Progenitor cell of endocrine pancreas (in vitro differentiated cells): ENCODE measurements at regions not wholly inside any gene's neighbourhood (a gene's known extent, or its start where the extent isn't known, plus 50 kb on each side); places are given as distances from the start of the nearest gene placed in this dataset.

Experiments
- DNase-seq: peaks from one replicate; pipeline ENCODE4 v3.0.0; 2021; ENCODE audit warnings: low spot score; ENCODE audit not compliant: unreplicated experiment
- H3K27ac Mint-ChIP-seq: 2 replicates; pipeline ENCODE4 v1.8.0; 2021; ENCODE audit warnings: mild to moderate bottlenecking, moderate library complexity, mixed read lengths
- H3K27me3 Mint-ChIP-seq: 2 replicates; pipeline ENCODE4 v1.8.0; 2021; ENCODE audit warnings: mixed read lengths
- H3K36me3 Mint-ChIP-seq: 2 replicates; pipeline ENCODE4 v1.8.0; 2022; ENCODE audit warnings: mixed read lengths; ENCODE audit not compliant: insufficient read depth
- H3K4me1 Mint-ChIP-seq: 2 replicates; pipeline ENCODE4 v1.8.0; 2021; ENCODE audit warnings: low read depth, mixed read lengths
- H3K4me3 Mint-ChIP-seq: 2 replicates; pipeline ENCODE4 v1.8.0; 2021; ENCODE audit warnings: low read depth, mild to moderate bottlenecking, moderate library complexity, mixed read lengths
- H3K9me3 Mint-ChIP-seq: 2 replicates; pipeline ENCODE4 v1.8.0; 2021; ENCODE audit warnings: low read depth, mixed read lengths
- CTCF ChIP-seq: fragments of 200-600 bp; sonication (generic); IDR thresholded peaks from one replicate; pipeline ENCODE4 v1.5.0; 2021; ENCODE audit warnings: antibody characterized with exemption, mild to moderate bottlenecking; ENCODE audit not compliant: unreplicated experiment

GRCh38 chr6:71720705-71721104, 165.6 kb upstream of the RIMS1 start:
- Mint-ChIP-seq H3K9me3 (no peaks in the 10 kb centered on the region), H3K36me3 (no peaks in the 10 kb centered on the region), H3K4me1 (peaks cover 1% of the 10 kb centered on the region), H3K4me3 (no peak overlapping the region), H3K27me3 (no peaks in the 10 kb centered on the region), H3K27ac (no peak overlapping the region)
- TF ChIP-seq CTCF, result no peak
- DNase-seq, result no peak

GRCh38 chr6:71721642-71722041, 164.7 kb upstream of the RIMS1 start:
- no peak for DNase-seq
- no peaks in the 10 kb centered on the region for H3K27me3 Mint-ChIP-seq
- no peak overlapping the region for H3K4me3 Mint-ChIP-seq
- H3K9me3 Mint-ChIP-seq, result no peaks in the 10 kb centered on the region
- H3K36me3 Mint-ChIP-seq, result no peaks in the 10 kb centered on the region
- TF ChIP-seq CTCF, result no peak
- H3K27ac Mint-ChIP-seq, result no peak overlapping the region
- peaks cover 1% of the 10 kb centered on the region for H3K4me1 Mint-ChIP-seq

- H3K4me1 Mint-ChIP-seq, result peaks cover 1% of the 10 kb centered on the region
- no peak overlapping the region for H3K4me3 Mint-ChIP-seq
- H3K9me3 Mint-ChIP-seq, result no peaks in the 10 kb centered on the region
- no peak for DNase-seq
- no peaks in the 10 kb centered on the region for H3K36me3 Mint-ChIP-seq
- H3K27me3 Mint-ChIP-seq, result no peaks in the 10 kb centered on the region
- TF ChIP-seq CTCF, result no peak
- H3K27ac Mint-ChIP-seq, result no peak overlapping the region
Measured at GRCh38 chr6:71722736-71723135, 163.6 kb upstream of the RIMS1 start.

GRCh38 chr6:71724456-71725125, 161.8 kb upstream of the RIMS1 start:
- TF ChIP-seq CTCF, result no peak
- no peak for DNase-seq
- Mint-ChIP-seq H3K27me3 (no peaks in the 10 kb centered on the region), H3K9me3 (no peaks in the 10 kb centered on the region), H3K4me3 (no peak overlapping the region), H3K27ac (no peak overlapping the region), H3K36me3 (no peaks in the 10 kb centered on the region), H3K4me1 (peaks cover 1% of the 10 kb centered on the region)

GRCh38 chr6:71725126-71725470, 161.3 kb upstream of the RIMS1 start:
- no peaks in the 10 kb centered on the region for H3K9me3 Mint-ChIP-seq
- no peaks in the 10 kb centered on the region for H3K36me3 Mint-ChIP-seq

More at GRCh38 chr6:71725126-71725470, 161.3 kb upstream of the RIMS1 start:
- H3K4me1 Mint-ChIP-seq, result peaks cover 1% of the 10 kb centered on the region
- no peak for TF ChIP-seq CTCF
- H3K4me3 Mint-ChIP-seq, result no peak overlapping the region
- no peak for DNase-seq
- no peaks in the 10 kb centered on the region for H3K27me3 Mint-ChIP-seq
- H3K27ac Mint-ChIP-seq, result no peak overlapping the region
